IMR-90 (cell line): ENCODE measurements at regions not wholly inside any gene's neighbourhood (a gene's known extent, or its start where the extent isn't known, plus 50 kb on each side); places are given as distances from the start of the nearest gene placed in this dataset.

Source experiments
- CEBPB ChIP-seq: IDR thresholded peaks from 2 replicates; pipeline ENCODE4 v1.6.1; 2012; ENCODE audit warnings: low read depth, low read length, improper control_type of control experiment
- CTCF ChIP-seq: conservative IDR thresholded peaks from 2 replicates; pipeline ENCODE4 v1.5.1; 2012; ENCODE audit warnings: mild to moderate bottlenecking, low read depth, low read length, improper control_type of control experiment
- FOS ChIP-seq: fragments of 150-350 bp; IDR thresholded peaks from 2 replicates; pipeline ENCODE4 v1.6.1; 2016; ENCODE audit warnings: low read depth, low read length
- MAFK ChIP-seq: IDR thresholded peaks from 2 replicates; pipeline ENCODE4 v1.6.1; 2012; ENCODE audit warnings: low read depth, low read length, improper control_type of control experiment
- POLR2A ChIP-seq: IDR thresholded peaks from 2 replicates; pipeline ENCODE4 v1.6.1; 2012; ENCODE audit warnings: mild to moderate bottlenecking, low read depth, low read length

DNA sequence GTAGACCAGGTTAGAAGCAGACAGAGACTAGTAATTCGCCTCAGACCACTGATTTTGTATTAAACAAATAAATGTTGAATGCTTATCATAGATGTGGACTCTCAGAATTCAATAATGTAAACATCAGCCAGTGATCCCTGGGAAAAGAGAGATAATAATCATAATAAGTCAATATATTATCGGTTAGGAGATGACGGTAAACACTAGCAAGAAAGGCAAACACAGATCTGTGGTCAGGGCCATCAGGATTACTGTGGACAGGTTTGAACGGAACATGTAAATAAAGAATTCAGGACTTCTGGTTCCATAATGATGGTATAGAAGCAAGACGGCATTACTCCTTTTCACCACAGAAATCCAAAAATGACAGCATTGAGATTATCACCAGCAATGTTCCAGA is 861.6 kb downstream of the CBLN2 start:
- TF ChIP-seq CTCF (no peak), FOS (no peak), MAFK (no peak), POLR2A (no peak), CEBPB (no peak)
